HL-60 (cell line): ENCODE measurements at regions not wholly inside any gene's neighbourhood (a gene's known extent, or its start where the extent isn't known, plus 50 kb on each side); places are given as distances from the start of the nearest gene placed in this dataset.

Experiments
- DNase-seq, 2 experiments: peaks; one replicate each; pipeline ENCODE4 v3.0.0-alpha.2; 2010 to 2020; ENCODE audit warnings: low read depth in 1 of 2, low spot score in 1 of 2
- H3K27ac ChIP-seq: fragments of 250-450 bp; sonication (Bioruptor Pico); replicated peaks from 2 replicates; pipeline ENCODE4 v1.5.1; 2020; ENCODE audit warnings: mild to moderate bottlenecking, moderate library complexity
- H3K27me3 ChIP-seq: fragments of 250-450 bp; sonication (Bioruptor Pico); 2 replicates; pipeline ENCODE4 v1.5.1; 2021; ENCODE audit warnings: mild to moderate bottlenecking, moderate library complexity; ENCODE audit not compliant: insufficient read depth, poor library complexity, severe bottlenecking
- H3K4me3 ChIP-seq: replicated peaks from 2 replicates; pipeline ENCODE4 v1.5.1; 2011; ENCODE audit warnings: mild to moderate bottlenecking, control low read depth, low read length; ENCODE audit not compliant: insufficient read depth
- GABPA ChIP-seq: IDR thresholded peaks from 2 replicates; pipeline ENCODE4 v1.6.1; 2012; ENCODE audit warnings: low read depth
- POLR2AphosphoS5 ChIP-seq: IDR thresholded peaks from 2 replicates; pipeline ENCODE4 v1.6.1; 2012; ENCODE audit warnings: low read depth
- SPI1 ChIP-seq: IDR thresholded peaks from 2 replicates; pipeline ENCODE4 v1.6.1; 2012; ENCODE audit warnings: low read depth, mild to moderate bottlenecking, borderline replicate concordance
- TF ChIP-seq, protein P1 (sequence below): IDR thresholded peaks from one replicate; pipeline ENCODE4 v1.5.1; 2011; ENCODE audit warnings: low read length, control low read depth, inconsistent platforms; ENCODE audit not compliant: insufficient read depth
- TF ChIP-seq, protein P2 (sequence below): IDR thresholded peaks from 2 replicates; pipeline ENCODE4 v1.6.1; 2012; ENCODE audit warnings: low read depth; ENCODE audit not compliant: insufficient replicate concordance

DNA sequence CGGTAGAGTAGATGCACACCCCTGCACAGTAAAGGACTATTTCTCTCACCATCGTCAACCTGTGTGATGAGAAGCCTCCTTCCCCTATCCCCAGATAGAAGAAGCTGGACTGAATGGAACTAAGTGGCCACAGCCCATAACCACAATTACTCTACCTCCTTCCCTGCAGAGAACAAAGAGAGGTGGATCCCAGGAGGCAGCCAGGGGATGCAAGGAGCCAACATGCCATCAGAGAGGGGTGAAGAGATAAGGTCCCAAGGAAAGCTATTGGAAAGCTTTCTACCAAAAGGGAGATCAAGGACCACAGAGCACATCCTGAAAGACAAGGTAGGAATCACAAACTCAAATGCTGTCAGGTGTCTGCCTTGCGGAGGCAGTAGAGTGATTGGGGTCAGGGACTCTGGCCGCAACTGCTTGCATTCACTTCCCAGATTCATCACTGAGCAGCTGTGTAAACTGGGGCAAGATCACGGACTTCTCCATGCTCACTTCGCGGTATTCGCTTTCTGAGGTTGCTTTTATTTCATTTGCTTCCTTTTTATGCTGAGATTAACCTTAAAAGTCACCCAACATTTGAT lies 81.6 kb upstream of the MYO3A start:
- no peaks in the 10 kb centered on the region for H3K27me3 ChIP-seq
- H3K27ac ChIP-seq: no peak overlapping the region
- no peak for TF ChIP-seq SPI1
- TF ChIP-seq POLR2AphosphoS5: no peak
- no peak for TF ChIP-seq GABPA
- TF ChIP-seq, protein P1, sequence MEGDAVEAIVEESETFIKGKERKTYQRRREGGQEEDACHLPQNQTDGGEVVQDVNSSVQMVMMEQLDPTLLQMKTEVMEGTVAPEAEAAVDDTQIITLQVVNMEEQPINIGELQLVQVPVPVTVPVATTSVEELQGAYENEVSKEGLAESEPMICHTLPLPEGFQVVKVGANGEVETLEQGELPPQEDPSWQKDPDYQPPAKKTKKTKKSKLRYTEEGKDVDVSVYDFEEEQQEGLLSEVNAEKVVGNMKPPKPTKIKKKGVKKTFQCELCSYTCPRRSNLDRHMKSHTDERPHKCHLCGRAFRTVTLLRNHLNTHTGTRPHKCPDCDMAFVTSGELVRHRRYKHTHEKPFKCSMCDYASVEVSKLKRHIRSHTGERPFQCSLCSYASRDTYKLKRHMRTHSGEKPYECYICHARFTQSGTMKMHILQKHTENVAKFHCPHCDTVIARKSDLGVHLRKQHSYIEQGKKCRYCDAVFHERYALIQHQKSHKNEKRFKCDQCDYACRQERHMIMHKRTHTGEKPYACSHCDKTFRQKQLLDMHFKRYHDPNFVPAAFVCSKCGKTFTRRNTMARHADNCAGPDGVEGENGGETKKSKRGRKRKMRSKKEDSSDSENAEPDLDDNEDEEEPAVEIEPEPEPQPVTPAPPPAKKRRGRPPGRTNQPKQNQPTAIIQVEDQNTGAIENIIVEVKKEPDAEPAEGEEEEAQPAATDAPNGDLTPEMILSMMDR: no peak
- TF ChIP-seq, protein P2, sequence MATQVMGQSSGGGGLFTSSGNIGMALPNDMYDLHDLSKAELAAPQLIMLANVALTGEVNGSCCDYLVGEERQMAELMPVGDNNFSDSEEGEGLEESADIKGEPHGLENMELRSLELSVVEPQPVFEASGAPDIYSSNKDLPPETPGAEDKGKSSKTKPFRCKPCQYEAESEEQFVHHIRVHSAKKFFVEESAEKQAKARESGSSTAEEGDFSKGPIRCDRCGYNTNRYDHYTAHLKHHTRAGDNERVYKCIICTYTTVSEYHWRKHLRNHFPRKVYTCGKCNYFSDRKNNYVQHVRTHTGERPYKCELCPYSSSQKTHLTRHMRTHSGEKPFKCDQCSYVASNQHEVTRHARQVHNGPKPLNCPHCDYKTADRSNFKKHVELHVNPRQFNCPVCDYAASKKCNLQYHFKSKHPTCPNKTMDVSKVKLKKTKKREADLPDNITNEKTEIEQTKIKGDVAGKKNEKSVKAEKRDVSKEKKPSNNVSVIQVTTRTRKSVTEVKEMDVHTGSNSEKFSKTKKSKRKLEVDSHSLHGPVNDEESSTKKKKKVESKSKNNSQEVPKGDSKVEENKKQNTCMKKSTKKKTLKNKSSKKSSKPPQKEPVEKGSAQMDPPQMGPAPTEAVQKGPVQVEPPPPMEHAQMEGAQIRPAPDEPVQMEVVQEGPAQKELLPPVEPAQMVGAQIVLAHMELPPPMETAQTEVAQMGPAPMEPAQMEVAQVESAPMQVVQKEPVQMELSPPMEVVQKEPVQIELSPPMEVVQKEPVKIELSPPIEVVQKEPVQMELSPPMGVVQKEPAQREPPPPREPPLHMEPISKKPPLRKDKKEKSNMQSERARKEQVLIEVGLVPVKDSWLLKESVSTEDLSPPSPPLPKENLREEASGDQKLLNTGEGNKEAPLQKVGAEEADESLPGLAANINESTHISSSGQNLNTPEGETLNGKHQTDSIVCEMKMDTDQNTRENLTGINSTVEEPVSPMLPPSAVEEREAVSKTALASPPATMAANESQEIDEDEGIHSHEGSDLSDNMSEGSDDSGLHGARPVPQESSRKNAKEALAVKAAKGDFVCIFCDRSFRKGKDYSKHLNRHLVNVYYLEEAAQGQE: no peak
- no peak overlapping the region for H3K4me3 ChIP-seq
- no peak for DNase-seq

DNA sequence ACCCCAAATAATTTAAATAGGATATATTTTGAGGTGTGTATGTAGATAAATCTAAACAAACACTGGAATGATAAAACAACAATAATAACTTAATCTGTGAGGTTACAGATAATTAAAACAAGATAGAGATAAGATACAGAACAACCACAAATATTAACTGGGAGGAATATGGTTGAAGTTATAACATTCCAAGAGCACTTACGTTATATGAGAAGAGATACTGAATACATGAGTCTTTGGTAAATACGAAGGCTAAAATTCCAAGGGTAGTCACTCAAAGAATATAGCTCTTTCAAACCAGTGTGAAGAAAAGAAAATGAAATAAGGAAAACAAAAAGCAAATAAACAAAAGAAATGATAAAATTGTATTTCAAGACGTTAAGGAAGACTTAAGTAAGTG lies 76.0 kb upstream of the MYO3A start:
- no peaks in the 10 kb centered on the region for H3K27me3 ChIP-seq
- no peak overlapping the region for H3K4me3 ChIP-seq
- DNase-seq: no peak
- H3K27ac ChIP-seq: no peak overlapping the region
- TF ChIP-seq, protein P2: no peak
- TF ChIP-seq, protein P1: no peak
- TF ChIP-seq POLR2AphosphoS5: no peak

DNA sequence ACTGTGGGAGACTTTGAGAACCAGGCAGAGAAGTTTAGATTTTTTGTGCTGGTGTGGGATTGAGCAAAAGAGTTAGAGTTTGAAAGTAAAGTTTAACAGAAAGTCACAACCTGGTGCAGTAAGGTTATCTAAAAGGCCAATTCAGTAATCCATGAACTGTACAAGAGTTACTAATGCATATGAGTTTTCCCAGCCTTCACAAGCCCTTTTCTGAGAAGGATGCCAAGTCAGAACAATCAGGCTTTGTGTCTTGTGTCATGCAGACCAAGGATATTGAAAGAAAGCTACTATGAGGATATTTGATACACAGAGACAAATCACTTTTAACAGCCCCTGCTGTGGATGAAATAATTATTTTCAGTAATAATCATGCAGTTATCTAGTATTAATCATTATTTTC lies 68.8 kb upstream of the MYO3A start:
- Histone ChIP-seq H3K27me3 (no peaks in the 10 kb centered on the region), H3K4me3 (no peak overlapping the region), H3K27ac (no peak overlapping the region)
- no peak for DNase-seq
- TF ChIP-seq POLR2AphosphoS5 (no peak), GABPA (no peak), SPI1 (no peak)
- TF ChIP-seq, protein P1: no peak
- TF ChIP-seq, protein P2: no peak
